Lower leg skin (tissue), 3 donors: ENCODE measurements at regions not wholly inside any gene's neighbourhood (a gene's known extent, or its start where the extent isn't known, plus 50 kb on each side); places are given as distances from the start of the nearest gene placed in this dataset.

Experiments
- POLR2A ChIP-seq, 2 donors: fragments of 450-650 bp; IDR thresholded peaks; one replicate each; pipeline ENCODE4 v1.6.1; 2016 to 2017; ENCODE audit warnings: antibody characterized with exemption in 2 of 2, mild to moderate bottlenecking in 1 of 2, moderate library complexity in 1 of 2
- TF ChIP-seq, protein P1 (sequence below), 3 donors: fragments of 450-650 bp; IDR thresholded peaks; one replicate each; pipeline ENCODE4 v1.5.1; 2016; ENCODE audit warnings: antibody characterized with exemption in 3 of 3, mild to moderate bottlenecking in 3 of 3, moderate library complexity in 2 of 3

GRCh38 chr4:36471903-36472302, 190.5 kb downstream of the DTHD1 start:
- TF ChIP-seq, protein P1, sequence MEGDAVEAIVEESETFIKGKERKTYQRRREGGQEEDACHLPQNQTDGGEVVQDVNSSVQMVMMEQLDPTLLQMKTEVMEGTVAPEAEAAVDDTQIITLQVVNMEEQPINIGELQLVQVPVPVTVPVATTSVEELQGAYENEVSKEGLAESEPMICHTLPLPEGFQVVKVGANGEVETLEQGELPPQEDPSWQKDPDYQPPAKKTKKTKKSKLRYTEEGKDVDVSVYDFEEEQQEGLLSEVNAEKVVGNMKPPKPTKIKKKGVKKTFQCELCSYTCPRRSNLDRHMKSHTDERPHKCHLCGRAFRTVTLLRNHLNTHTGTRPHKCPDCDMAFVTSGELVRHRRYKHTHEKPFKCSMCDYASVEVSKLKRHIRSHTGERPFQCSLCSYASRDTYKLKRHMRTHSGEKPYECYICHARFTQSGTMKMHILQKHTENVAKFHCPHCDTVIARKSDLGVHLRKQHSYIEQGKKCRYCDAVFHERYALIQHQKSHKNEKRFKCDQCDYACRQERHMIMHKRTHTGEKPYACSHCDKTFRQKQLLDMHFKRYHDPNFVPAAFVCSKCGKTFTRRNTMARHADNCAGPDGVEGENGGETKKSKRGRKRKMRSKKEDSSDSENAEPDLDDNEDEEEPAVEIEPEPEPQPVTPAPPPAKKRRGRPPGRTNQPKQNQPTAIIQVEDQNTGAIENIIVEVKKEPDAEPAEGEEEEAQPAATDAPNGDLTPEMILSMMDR (IDR thresholded peaks at IDR 0.05): no peak
- no peak for TF ChIP-seq POLR2A (IDR thresholded peaks at IDR 0.05)
